ENCODE measurements at regions not wholly inside any gene's neighbourhood (a gene's known extent, or its start where the extent isn't known, plus 50 kb on each side); places are given as distances from the start of the nearest gene placed in this dataset.

DNA sequence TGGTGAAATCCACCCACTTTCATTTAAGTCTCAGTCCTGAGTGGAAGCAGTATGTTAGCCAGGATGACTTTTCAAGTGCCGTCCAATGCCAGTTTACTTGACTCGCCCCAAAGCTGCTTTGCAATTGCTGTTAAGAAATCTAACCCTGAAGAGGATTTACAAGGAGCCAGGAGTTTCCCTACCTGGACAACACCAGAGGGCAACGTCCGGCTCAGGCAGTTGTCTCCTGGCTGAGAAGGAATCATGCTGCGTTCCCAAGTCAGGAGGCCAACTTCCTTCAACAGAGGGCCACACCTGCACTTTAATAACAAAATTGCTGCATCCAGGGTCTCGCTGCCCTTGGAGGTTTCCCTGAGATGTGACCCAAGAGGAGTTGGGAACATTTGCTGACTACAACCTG is 65.8 kb downstream of the BOD1 start:
- TF ChIP-seq, protein P1, sequence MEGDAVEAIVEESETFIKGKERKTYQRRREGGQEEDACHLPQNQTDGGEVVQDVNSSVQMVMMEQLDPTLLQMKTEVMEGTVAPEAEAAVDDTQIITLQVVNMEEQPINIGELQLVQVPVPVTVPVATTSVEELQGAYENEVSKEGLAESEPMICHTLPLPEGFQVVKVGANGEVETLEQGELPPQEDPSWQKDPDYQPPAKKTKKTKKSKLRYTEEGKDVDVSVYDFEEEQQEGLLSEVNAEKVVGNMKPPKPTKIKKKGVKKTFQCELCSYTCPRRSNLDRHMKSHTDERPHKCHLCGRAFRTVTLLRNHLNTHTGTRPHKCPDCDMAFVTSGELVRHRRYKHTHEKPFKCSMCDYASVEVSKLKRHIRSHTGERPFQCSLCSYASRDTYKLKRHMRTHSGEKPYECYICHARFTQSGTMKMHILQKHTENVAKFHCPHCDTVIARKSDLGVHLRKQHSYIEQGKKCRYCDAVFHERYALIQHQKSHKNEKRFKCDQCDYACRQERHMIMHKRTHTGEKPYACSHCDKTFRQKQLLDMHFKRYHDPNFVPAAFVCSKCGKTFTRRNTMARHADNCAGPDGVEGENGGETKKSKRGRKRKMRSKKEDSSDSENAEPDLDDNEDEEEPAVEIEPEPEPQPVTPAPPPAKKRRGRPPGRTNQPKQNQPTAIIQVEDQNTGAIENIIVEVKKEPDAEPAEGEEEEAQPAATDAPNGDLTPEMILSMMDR (IDR thresholded peaks at IDR 0.05; ENCODE audit: extremely low read depth in 1 of 2, insufficient read depth in 1 of 2, low read depth in 1 of 2, low read length in 2 of 2): no peak
- TF ChIP-seq POLR2A (IDR thresholded peaks at IDR 0.05; ENCODE audit: low read depth, low read length) (no peak), MYC (IDR thresholded peaks at IDR 0.05; ENCODE audit: low read depth, low read length) (no peak), EZH2 (IDR thresholded peaks at IDR 0.05; ENCODE audit: borderline replicate concordance, low read depth, low read length, severe bottlenecking) (no peak), POLR2AphosphoS5 (IDR thresholded peaks at IDR 0.05; ENCODE audit: insufficient read depth, low read depth, low read length) (no peak)
